ENCODE measurements at regions not wholly inside any gene's neighbourhood (a gene's known extent, or its start where the extent isn't known, plus 50 kb on each side); places are given as distances from the start of the nearest gene placed in this dataset.

GRCh38 chr10:65796472-65796871 is 1129.4 kb upstream of the LRRTM3 start:
- no peak for ATAC-seq
- H3K4me3 ChIP-seq, result no peak overlapping the region

More at GRCh38 chr10:65796472-65796871, 1129.4 kb upstream of the LRRTM3 start:
- Mint-ChIP-seq H3K4me1 (no peaks in the 10 kb centered on the region; the same call in 2 of the 3 replicates), H3K36me3 (ENCODE audit: low read depth) (no peaks in the 10 kb centered on the region), H3K27ac (no peak overlapping the region), H3K27me3 (ENCODE audit: insufficient read depth, low read depth, poor library complexity) (no peaks in the 10 kb centered on the region), H3K9me3 (no peaks in the 10 kb centered on the region), H3K4me3 (no peak overlapping the region)
- H3F3A ChIP-seq (replicated peaks; ENCODE audit: low read depth), result no peaks in the 10 kb centered on the region
- H4K20me1 ChIP-seq (replicated peaks; ENCODE audit: insufficient read depth), result no peaks in the 10 kb centered on the region
- H3K36me3 ChIP-seq (ENCODE audit: insufficient read depth), result no peaks in the 10 kb centered on the region
- DNase-seq (ENCODE audit: low spot score), result no peak
- TF ChIP-seq POLR2AphosphoS5 (IDR thresholded peaks at IDR 0.05; ENCODE audit: low read depth) (no peak), JUNB (IDR thresholded peaks at IDR 0.05; ENCODE audit: unreplicated experiment) (no peak), ZNF114 (CRISPR knock-in tag; IDR thresholded peaks at IDR 0.05) (no peak), ETS1 (IDR thresholded peaks at IDR 0.05) (no peak), REST (IDR thresholded peaks at IDR 0.05; ENCODE audit: unreplicated experiment) (no peak), STAT1 (IDR thresholded peaks at IDR 0.05; ENCODE audit: unreplicated experiment) (no peak), ZNF462 (CRISPR knock-in tag; IDR thresholded peaks at IDR 0.05) (no peak), CREB1 (CRISPR knock-in tag; IDR thresholded peaks at IDR 0.05; ENCODE audit: low read depth) (no peak), NANOG (IDR thresholded peaks at IDR 0.05; ENCODE audit: borderline replicate concordance) (no peak), EZH2phosphoT487 (IDR thresholded peaks at IDR 0.05; ENCODE audit: unreplicated experiment) (no peak), ZNF331 (CRISPR knock-in tag; IDR thresholded peaks at IDR 0.05; ENCODE audit: low read depth) (no peak)
- H3K27ac ChIP-seq (ENCODE audit: low read depth), result no peak overlapping the region
- H3K4me1 ChIP-seq (ENCODE audit: insufficient read depth), result 0 out of 2 replicates have a peak, but pooled peaks cover 10% of the 10 kb centered on the region
- no peak overlapping the region for H3K4me2 ChIP-seq
- 0 out of 2 replicates have a peak, but pooled peaks cover 5% of the 10 kb centered on the region for H3K9me2 ChIP-seq (ENCODE audit: insufficient read depth)
- no peaks in the 10 kb centered on the region for H3K79me2 ChIP-seq (replicated peaks; ENCODE audit: insufficient read depth)
- H3K27me3 ChIP-seq (ENCODE audit: insufficient read depth), result no peaks in the 10 kb centered on the region
- H2AFZ ChIP-seq, result no peak overlapping the region
